ENCODE measurements at regions not wholly inside any gene's neighbourhood (a gene's known extent, or its start where the extent isn't known, plus 50 kb on each side); places are given as distances from the start of the nearest gene placed in this dataset.

GRCh38 chr13:50676602-50677001 lies 166.9 kb downstream of the DLEU7 start:
- peaks cover 37% of the 10 kb centered on the region for H3K4me1 ChIP-seq (ENCODE audit: control insufficient read depth, insufficient read depth, low read length)
- 86% methylated on average over 1 of the region's 1 CpG for WGBS (ENCODE audit: insufficient coverage)
- H3K36me3 ChIP-seq (ENCODE audit: control insufficient read depth, insufficient read depth, low read length) = no peaks in the 10 kb centered on the region
- peak overlapping the region; percentile 42 for H3K4me3 Mint-ChIP-seq
- no peaks in the 10 kb centered on the region for H3K9me3 ChIP-seq (ENCODE audit: control insufficient read depth, insufficient read depth, low read length)
- intact Hi-C loops (cut with micrococcal nuclease) = loop anchor here (1.0 to 5.0 kb wide), 2 partner anchors 37 to 236 kb away; no protein-coding TSS in a partner anchor
- H3K27me3 ChIP-seq (ENCODE audit: control insufficient read depth, insufficient read depth, low read length) = peaks cover 40% of the 10 kb centered on the region
- H3K27me3 Mint-ChIP-seq (ENCODE audit: low read depth in 2 of 2) = peaks cover 51 to 89% of the 10 kb centered on the region in 2 donors
- ATAC-seq (peak; percentile 80 to 93 (median 90)), DNase-seq (peak in 1 of 2 donors; percentile 45)
- no peak for TF ChIP-seq CTCF (IDR thresholded peaks at IDR 0.05)
- H3K9me3 Mint-ChIP-seq = no peaks in the 10 kb centered on the region
- H3K4me3 ChIP-seq (ENCODE audit: low read length) = no peak overlapping the region
- no peaks in the 10 kb centered on the region for H3K36me3 Mint-ChIP-seq
- no peak overlapping the region for H3K27ac ChIP-seq (ENCODE audit: low read length)
- peaks cover 39 to 44% of the 10 kb centered on the region in 2 donors for H3K4me1 Mint-ChIP-seq
- peak overlapping the region in 1 of 2 donors; percentile 68 for H3K27ac Mint-ChIP-seq

GRCh38 chr13:50677258-50677657 lies 166.2 kb downstream of the DLEU7 start:
- no peak overlapping the region for H3K27ac ChIP-seq (ENCODE audit: low read length)
- no peaks in the 10 kb centered on the region for H3K9me3 Mint-ChIP-seq

GRCh38 chr13:50677687-50678463 lies 165.6 kb downstream of the DLEU7 start:
- peak overlapping the region in 1 of 2 donors; percentile 77 for H3K27ac Mint-ChIP-seq
- no peak overlapping the region for H3K4me3 ChIP-seq (ENCODE audit: low read length)
- H3K27ac ChIP-seq (ENCODE audit: low read length) = no peak overlapping the region
- H3K4me1 ChIP-seq (ENCODE audit: control insufficient read depth, insufficient read depth, low read length) = peaks cover 37% of the 10 kb centered on the region
- intact Hi-C loops (cut with micrococcal nuclease) = loop anchor here (5.0 kb wide), 1 partner anchor 234 kb away; no protein-coding TSS in a partner anchor
- H3K36me3 Mint-ChIP-seq = no peaks in the 10 kb centered on the region
- peaks cover 50 to 89% of the 10 kb centered on the region in 2 donors for H3K27me3 Mint-ChIP-seq (ENCODE audit: low read depth in 2 of 2)
- no peak for TF ChIP-seq CTCF (IDR thresholded peaks at IDR 0.05)
- WGBS (ENCODE audit: insufficient coverage) = 89% methylated on average over 10 of the region's 10 CpGs
- ATAC-seq (no peak), DNase-seq (no peak)
- no peaks in the 10 kb centered on the region for H3K9me3 ChIP-seq (ENCODE audit: control insufficient read depth, insufficient read depth, low read length)
- no peaks in the 10 kb centered on the region for H3K9me3 Mint-ChIP-seq
- peaks cover 39 to 44% of the 10 kb centered on the region in 2 donors for H3K4me1 Mint-ChIP-seq
- H3K27me3 ChIP-seq (ENCODE audit: control insufficient read depth, insufficient read depth, low read length) = peaks cover 51% of the 10 kb centered on the region
- no peak overlapping the region for H3K4me3 Mint-ChIP-seq
- no peaks in the 10 kb centered on the region for H3K36me3 ChIP-seq (ENCODE audit: control insufficient read depth, insufficient read depth, low read length)

More at GRCh38 chr13:50677258-50677657, 166.2 kb downstream of the DLEU7 start:
- Mint-ChIP-seq H3K27ac (peak overlapping the region in 1 of 2 donors; percentile 68), H3K4me1 (peaks cover 39 to 44% of the 10 kb centered on the region in 2 donors), H3K4me3 (peak overlapping the region; percentile 42), H3K27me3 (ENCODE audit: low read depth in 2 of 2) (peaks cover 51 to 89% of the 10 kb centered on the region in 2 donors), H3K36me3 (no peaks in the 10 kb centered on the region)
- 89% methylated on average over 5 of the region's 5 CpGs for WGBS (ENCODE audit: insufficient coverage)
- ATAC-seq (no peak), DNase-seq (no peak)
- TF ChIP-seq CTCF (IDR thresholded peaks at IDR 0.05) = no peak
- Histone ChIP-seq H3K4me3 (ENCODE audit: low read length) (no peak overlapping the region), H3K36me3 (ENCODE audit: control insufficient read depth, insufficient read depth, low read length) (no peaks in the 10 kb centered on the region), H3K9me3 (ENCODE audit: control insufficient read depth, insufficient read depth, low read length) (no peaks in the 10 kb centered on the region), H3K4me1 (ENCODE audit: control insufficient read depth, insufficient read depth, low read length) (peaks cover 37% of the 10 kb centered on the region), H3K27me3 (ENCODE audit: control insufficient read depth, insufficient read depth, low read length) (peaks cover 46% of the 10 kb centered on the region)
- intact Hi-C loops (cut with micrococcal nuclease) = loop anchor here (5.0 kb wide), 1 partner anchor 235 kb away; no protein-coding TSS in a partner anchor
